K562 (cell line): ENCODE measurements at regions not wholly inside any gene's neighbourhood (a gene's known extent, or its start where the extent isn't known, plus 50 kb on each side); places are given as distances from the start of the nearest gene placed in this dataset.

Source experiments
- CTCF ChIP-seq, 3 experiments: IDR thresholded peaks in 2 of 3; conservative IDR thresholded peaks in 1 of 3; 2 replicates each; pipeline ENCODE4 v1.5.1; 2011 to 2012; ENCODE audit warnings: low read length in 3 of 3, mild to moderate bottlenecking in 3 of 3, control low read depth in 2 of 3, improper control_type of control experiment in 1 of 3, inconsistent platforms in 1 of 3, low read depth in 1 of 3, mixed read lengths in 1 of 3, moderate library complexity in 1 of 3; ENCODE audit not compliant: insufficient read depth in 2 of 3
- EZH2 ChIP-seq: IDR thresholded peaks from 2 replicates; pipeline ENCODE4 v1.6.1; 2012; ENCODE audit warnings: low read depth, mild to moderate bottlenecking, inconsistent platforms, low read length, borderline replicate concordance
- MAFK ChIP-seq: IDR thresholded peaks from 2 replicates; pipeline ENCODE4 v1.6.1; 2011; ENCODE audit warnings: low read length, improper control_type of control experiment
- SFPQ ChIP-seq: fragments of 200-400 bp; formaldehyde crosslinking; IDR thresholded peaks from 2 replicates; pipeline ENCODE4 v1.6.1; 2017; ENCODE audit warnings: mild to moderate bottlenecking, low read depth, low read length, moderate library complexity
- SIRT6 ChIP-seq: IDR thresholded peaks from one replicate; pipeline ENCODE4 v1.6.1; 2012; ENCODE audit warnings: low read depth, mild to moderate bottlenecking, control low read depth, inconsistent platforms, low read length, moderate library complexity

GRCh38 chr9:107933516-107933915 lies 443.9 kb upstream of the KLF4 start:
- no peak for TF ChIP-seq CTCF (IDR thresholded peaks at IDR 0.05 in 2 of 3, conservative IDR thresholded peaks at IDR 0.05 in 1 of 3; ENCODE audit: insufficient read depth in 2 of 3, low read depth in 1 of 3, low read length in 3 of 3)
- no peak for TF ChIP-seq EZH2
- no peak for TF ChIP-seq MAFK
- TF ChIP-seq SFPQ = no peak
- no peak for TF ChIP-seq SIRT6
